ENCODE measurements at regions not wholly inside any gene's neighbourhood (a gene's known extent, or its start where the extent isn't known, plus 50 kb on each side); places are given as distances from the start of the nearest gene placed in this dataset.

DNA sequence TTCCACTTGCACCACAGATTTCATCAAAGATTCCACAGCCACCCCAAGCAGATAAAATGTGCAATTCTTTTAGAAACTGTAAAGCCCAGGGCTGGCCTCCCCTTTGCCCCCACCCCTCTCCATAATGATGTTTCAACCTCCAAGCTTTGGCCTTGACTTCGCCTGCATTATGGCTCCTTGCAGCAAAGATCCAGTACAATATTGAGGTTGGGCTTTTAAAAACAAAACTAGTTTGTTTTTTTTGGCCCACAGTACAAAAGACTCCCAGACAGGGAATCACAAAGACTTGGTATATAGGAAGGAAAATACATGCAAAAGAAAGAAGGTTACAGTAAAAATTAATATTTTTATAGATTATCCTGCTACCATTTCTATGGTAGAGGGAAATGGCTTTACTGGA lies 356.5 kb upstream of the PTBP2 start:
- Histone ChIP-seq H3K27ac (ENCODE audit: low read length) (no peak overlapping the region), H3K27me3 (ENCODE audit: control insufficient read depth, insufficient read depth, low read length) (no peaks in the 10 kb centered on the region), H3K4me3 (ENCODE audit: low read length) (no peak overlapping the region), H3K9me3 (ENCODE audit: control insufficient read depth, insufficient read depth, low read length) (no peaks in the 10 kb centered on the region), H3K36me3 (ENCODE audit: control insufficient read depth, insufficient read depth, low read length) (no peaks in the 10 kb centered on the region), H3K4me1 (ENCODE audit: control insufficient read depth, insufficient read depth, low read length) (no peaks in the 10 kb centered on the region)
- no CpG with 5 or more reads among the region's 1 CpG for WGBS (ENCODE audit: insufficient coverage, insufficient read length)
- DNase-seq (ENCODE audit: low read depth, low spot score), result no peak

- DNase-seq (ENCODE audit: low read depth, low spot score), result no peak
- Histone ChIP-seq H3K36me3 (ENCODE audit: control insufficient read depth, insufficient read depth, low read length) (no peaks in the 10 kb centered on the region), H3K4me1 (ENCODE audit: control insufficient read depth, insufficient read depth, low read length) (no peaks in the 10 kb centered on the region), H3K9me3 (ENCODE audit: control insufficient read depth, insufficient read depth, low read length) (no peaks in the 10 kb centered on the region), H3K27me3 (ENCODE audit: control insufficient read depth, insufficient read depth, low read length) (no peaks in the 10 kb centered on the region), H3K27ac (ENCODE audit: low read length) (no peak overlapping the region), H3K4me3 (ENCODE audit: low read length) (no peak overlapping the region)
- WGBS (ENCODE audit: insufficient coverage, insufficient read length), result no CpG with 5 or more reads among the region's 3 CpGs
Measured at GRCh38 chr1:96365596-96366390, 355.8 kb upstream of the PTBP2 start.

DNA sequence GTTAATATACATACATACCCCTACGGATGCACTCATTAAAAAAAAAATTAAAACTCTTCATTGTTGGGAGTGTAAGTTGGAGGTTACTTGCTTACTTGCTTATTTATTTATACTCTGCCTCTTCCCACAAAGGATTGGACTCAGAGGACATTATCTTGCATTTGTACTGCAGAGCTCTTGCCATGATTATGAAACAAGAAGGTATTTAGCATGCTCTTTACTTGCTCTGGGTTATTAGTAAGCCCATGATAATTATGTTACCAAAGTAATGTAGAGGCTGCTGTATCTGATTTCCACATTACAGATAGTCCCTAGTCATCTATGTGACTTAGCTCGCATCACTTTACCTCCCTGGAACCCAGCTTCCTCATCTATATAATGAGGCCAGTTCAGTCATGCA lies 355.1 kb upstream of the PTBP2 start:
- Histone ChIP-seq H3K4me1 (ENCODE audit: control insufficient read depth, insufficient read depth, low read length) (no peaks in the 10 kb centered on the region), H3K9me3 (ENCODE audit: control insufficient read depth, insufficient read depth, low read length) (no peaks in the 10 kb centered on the region), H3K27ac (ENCODE audit: low read length) (no peak overlapping the region), H3K27me3 (ENCODE audit: control insufficient read depth, insufficient read depth, low read length) (no peaks in the 10 kb centered on the region), H3K4me3 (ENCODE audit: low read length) (no peak overlapping the region), H3K36me3 (ENCODE audit: control insufficient read depth, insufficient read depth, low read length) (no peaks in the 10 kb centered on the region)
- whole genome bisulfite sequencing (ENCODE audit: insufficient coverage, insufficient read length), result no CpG with 5 or more reads among the region's 2 CpGs
- no peak for DNase-seq (ENCODE audit: low read depth, low spot score)

DNA sequence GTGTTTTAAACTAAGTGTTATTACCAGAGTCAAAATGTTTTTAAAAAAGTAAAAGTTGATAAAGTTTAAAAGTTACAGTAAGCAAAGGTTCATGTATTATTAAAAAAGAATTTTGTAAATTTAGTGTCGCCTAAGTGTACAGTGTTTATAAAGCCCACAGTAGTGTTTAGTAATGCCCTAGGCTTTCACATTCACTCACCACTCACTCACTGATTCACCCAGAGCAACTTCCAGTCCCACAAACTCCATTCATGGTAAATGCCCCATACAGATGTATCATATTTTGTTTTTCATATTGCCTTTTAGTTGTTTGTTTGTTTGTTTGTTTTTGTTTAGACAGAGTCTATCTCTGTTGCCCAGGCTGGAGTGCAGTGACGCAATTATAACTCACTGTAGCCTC lies 353.8 kb upstream of the PTBP2 start:
- DNase-seq (ENCODE audit: low read depth, low spot score), result no peak
- no peak overlapping the region for H3K27ac ChIP-seq (ENCODE audit: low read length)
- H3K4me1 ChIP-seq (ENCODE audit: control insufficient read depth, insufficient read depth, low read length), result no peaks in the 10 kb centered on the region
- H3K27me3 ChIP-seq (ENCODE audit: control insufficient read depth, insufficient read depth, low read length), result no peaks in the 10 kb centered on the region
- 100% methylated on average over 1 of the region's 2 CpGs for WGBS (ENCODE audit: insufficient coverage, insufficient read length)
- no peaks in the 10 kb centered on the region for H3K36me3 ChIP-seq (ENCODE audit: control insufficient read depth, insufficient read depth, low read length)
- H3K9me3 ChIP-seq (ENCODE audit: control insufficient read depth, insufficient read depth, low read length), result no peaks in the 10 kb centered on the region
- no peak overlapping the region for H3K4me3 ChIP-seq (ENCODE audit: low read length)

DNA sequence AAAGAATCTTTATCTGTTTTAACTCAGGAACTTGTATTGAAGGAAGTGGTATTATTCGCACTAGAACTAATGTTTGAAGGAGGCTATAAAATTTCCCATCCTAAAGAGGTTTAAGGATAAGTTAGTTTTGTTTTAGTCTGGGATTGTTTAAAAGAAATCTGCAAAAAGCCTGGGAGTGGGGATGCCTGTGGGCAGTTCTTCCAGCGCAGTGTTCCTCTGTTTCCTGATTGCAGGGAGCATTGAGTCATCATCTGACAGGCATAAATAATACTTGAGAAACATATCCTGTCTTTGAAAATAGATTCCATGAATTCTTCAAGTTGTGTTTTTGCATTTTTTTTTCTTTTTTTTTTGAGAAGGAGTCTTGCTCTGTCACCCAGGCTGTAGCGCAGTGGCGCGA lies 350.8 kb upstream of the PTBP2 start:
- DNase-seq (ENCODE audit: low read depth, low spot score), result no peak
- no peaks in the 10 kb centered on the region for H3K9me3 ChIP-seq (ENCODE audit: control insufficient read depth, insufficient read depth, low read length)
- no peak overlapping the region for H3K27ac ChIP-seq (ENCODE audit: low read length)
- no peaks in the 10 kb centered on the region for H3K27me3 ChIP-seq (ENCODE audit: control insufficient read depth, insufficient read depth, low read length)
- no peak overlapping the region for H3K4me3 ChIP-seq (ENCODE audit: low read length)
- H3K4me1 ChIP-seq (ENCODE audit: control insufficient read depth, insufficient read depth, low read length), result no peaks in the 10 kb centered on the region
- H3K36me3 ChIP-seq (ENCODE audit: control insufficient read depth, insufficient read depth, low read length), result no peaks in the 10 kb centered on the region
- no CpG with 5 or more reads among the region's 5 CpGs for WGBS (ENCODE audit: insufficient coverage, insufficient read length)

GRCh38 chr1:96372881-96373280 lies 348.7 kb upstream of the PTBP2 start:
- no CpG with 5 or more reads among the region's 1 CpG for WGBS (ENCODE audit: insufficient coverage, insufficient read length)
- no peaks in the 10 kb centered on the region for H3K4me1 ChIP-seq (ENCODE audit: control insufficient read depth, insufficient read depth, low read length)
- H3K27ac ChIP-seq (ENCODE audit: low read length), result no peak overlapping the region
- H3K36me3 ChIP-seq (ENCODE audit: control insufficient read depth, insufficient read depth, low read length), result no peaks in the 10 kb centered on the region
- DNase-seq (ENCODE audit: low read depth, low spot score), result no peak
- no peaks in the 10 kb centered on the region for H3K9me3 ChIP-seq (ENCODE audit: control insufficient read depth, insufficient read depth, low read length)
- no peak overlapping the region for H3K4me3 ChIP-seq (ENCODE audit: low read length)
- no peaks in the 10 kb centered on the region for H3K27me3 ChIP-seq (ENCODE audit: control insufficient read depth, insufficient read depth, low read length)

- H3K27me3 ChIP-seq (ENCODE audit: control insufficient read depth, insufficient read depth, low read length), result no peaks in the 10 kb centered on the region
- no peak overlapping the region for H3K4me3 ChIP-seq (ENCODE audit: low read length)
- H3K36me3 ChIP-seq (ENCODE audit: control insufficient read depth, insufficient read depth, low read length), result no peaks in the 10 kb centered on the region
- DNase-seq (ENCODE audit: low read depth, low spot score), result no peak
- no peaks in the 10 kb centered on the region for H3K4me1 ChIP-seq (ENCODE audit: control insufficient read depth, insufficient read depth, low read length)
- H3K9me3 ChIP-seq (ENCODE audit: control insufficient read depth, insufficient read depth, low read length), result no peaks in the 10 kb centered on the region
- WGBS (ENCODE audit: insufficient coverage, insufficient read length), result no CpG with 5 or more reads among the region's 1 CpG
- no peak overlapping the region for H3K27ac ChIP-seq (ENCODE audit: low read length)
Measured at GRCh38 chr1:96374076-96374762, 347.4 kb upstream of the PTBP2 start.

GRCh38 chr1:96376846-96377245 lies 344.7 kb upstream of the PTBP2 start:
- Histone ChIP-seq H3K36me3 (ENCODE audit: control insufficient read depth, insufficient read depth, low read length) (no peaks in the 10 kb centered on the region), H3K9me3 (ENCODE audit: control insufficient read depth, insufficient read depth, low read length) (no peaks in the 10 kb centered on the region), H3K4me3 (ENCODE audit: low read length) (no peak overlapping the region), H3K27me3 (ENCODE audit: control insufficient read depth, insufficient read depth, low read length) (no peaks in the 10 kb centered on the region), H3K4me1 (ENCODE audit: control insufficient read depth, insufficient read depth, low read length) (no peaks in the 10 kb centered on the region), H3K27ac (ENCODE audit: low read length) (no peak overlapping the region)
- whole genome bisulfite sequencing (ENCODE audit: insufficient coverage, insufficient read length), result no CpG with 5 or more reads among the region's 1 CpG
- no peak for DNase-seq (ENCODE audit: low read depth, low spot score)

DNA sequence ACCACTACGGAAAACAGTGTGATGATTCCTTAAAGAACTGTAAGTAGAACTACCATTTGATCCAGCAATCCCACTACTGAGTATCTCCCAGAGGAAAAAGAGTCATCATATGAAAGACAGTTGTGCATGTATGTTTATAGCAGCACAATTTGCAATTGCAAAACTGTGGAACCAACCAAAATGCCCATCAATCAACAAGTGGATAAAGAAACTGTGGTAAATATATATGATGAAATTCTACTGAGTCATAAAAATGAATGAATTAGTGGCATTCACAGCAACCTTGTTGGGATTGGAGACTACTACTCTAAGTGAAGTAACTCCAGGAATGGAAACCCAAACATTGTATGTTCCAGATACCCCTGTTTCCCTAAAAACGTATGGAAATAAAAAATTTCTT lies 337.0 kb upstream of the PTBP2 start:
- WGBS (ENCODE audit: insufficient coverage, insufficient read length), result no CpG with 5 or more reads among the region's 2 CpGs
- Histone ChIP-seq H3K4me1 (ENCODE audit: control insufficient read depth, insufficient read depth, low read length) (no peaks in the 10 kb centered on the region), H3K9me3 (ENCODE audit: control insufficient read depth, insufficient read depth, low read length) (no peaks in the 10 kb centered on the region), H3K27ac (ENCODE audit: low read length) (no peak overlapping the region), H3K36me3 (ENCODE audit: control insufficient read depth, insufficient read depth, low read length) (no peaks in the 10 kb centered on the region), H3K27me3 (ENCODE audit: control insufficient read depth, insufficient read depth, low read length) (no peaks in the 10 kb centered on the region), H3K4me3 (ENCODE audit: low read length) (no peak overlapping the region)
- no peak for DNase-seq (ENCODE audit: low read depth, low spot score)

DNA sequence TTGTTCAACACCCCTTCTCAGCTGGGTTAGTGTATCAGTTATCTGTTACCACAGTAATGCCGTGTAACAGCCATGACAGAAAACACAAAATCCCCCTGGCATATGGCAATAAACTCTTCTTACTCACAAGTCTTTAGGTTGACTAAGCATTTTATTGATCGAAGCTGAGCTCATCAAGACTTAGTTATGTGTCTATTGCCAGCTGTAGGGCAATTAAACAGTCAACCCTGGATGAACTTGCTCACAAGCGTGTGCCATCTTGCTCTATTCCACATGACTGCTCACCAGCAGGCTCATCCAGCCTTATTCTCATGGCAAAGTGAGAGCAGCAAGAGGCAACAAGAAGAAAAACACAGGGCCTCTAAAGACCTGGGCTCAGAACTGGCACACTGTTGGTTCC lies 333.8 kb upstream of the PTBP2 start:
- Histone ChIP-seq H3K4me1 (ENCODE audit: control insufficient read depth, insufficient read depth, low read length) (no peaks in the 10 kb centered on the region), H3K36me3 (ENCODE audit: control insufficient read depth, insufficient read depth, low read length) (no peaks in the 10 kb centered on the region), H3K4me3 (ENCODE audit: low read length) (no peak overlapping the region), H3K9me3 (ENCODE audit: control insufficient read depth, insufficient read depth, low read length) (no peaks in the 10 kb centered on the region), H3K27me3 (ENCODE audit: control insufficient read depth, insufficient read depth, low read length) (no peaks in the 10 kb centered on the region), H3K27ac (ENCODE audit: low read length) (no peak overlapping the region)
- DNase-seq (ENCODE audit: low read depth, low spot score), result no peak
- no CpG with 5 or more reads among the region's 3 CpGs for WGBS (ENCODE audit: insufficient coverage, insufficient read length)

All from iPS DF 6.9 (cell line).